Lower leg skin (tissue), 3 donors: ENCODE measurements at regions not wholly inside any gene's neighbourhood (a gene's known extent, or its start where the extent isn't known, plus 50 kb on each side); places are given as distances from the start of the nearest gene placed in this dataset.

Experiments used
- POLR2A ChIP-seq, 2 donors: fragments of 450-650 bp; IDR thresholded peaks; one replicate each; pipeline ENCODE4 v1.6.1; 2016 to 2017; ENCODE audit warnings: antibody characterized with exemption in 2 of 2, mild to moderate bottlenecking in 1 of 2, moderate library complexity in 1 of 2
- TF ChIP-seq, protein P1 (sequence below), 3 donors: fragments of 450-650 bp; IDR thresholded peaks; one replicate each; pipeline ENCODE4 v1.5.1; 2016; ENCODE audit warnings: antibody characterized with exemption in 3 of 3, mild to moderate bottlenecking in 3 of 3, moderate library complexity in 2 of 3

DNA sequence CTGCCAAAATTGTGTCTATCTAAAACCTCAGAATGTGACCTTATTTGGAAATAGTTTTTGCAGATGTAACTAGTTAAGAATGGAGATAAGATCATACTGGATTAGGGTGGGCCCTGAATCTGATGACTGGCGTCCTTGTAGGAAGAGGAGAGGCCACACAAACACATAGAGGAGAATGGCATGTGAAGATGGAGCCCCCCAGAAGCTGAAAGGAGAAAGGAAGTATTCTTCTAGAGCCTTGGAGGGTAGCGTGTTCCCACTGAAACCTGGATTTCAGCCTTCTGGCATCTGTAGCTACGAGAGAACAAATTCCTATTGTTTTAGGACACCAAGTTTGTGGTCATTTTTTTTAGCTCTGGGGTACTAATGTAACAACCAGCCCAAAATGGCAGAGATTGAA lies 423.0 kb upstream of the TPM1 start:
- TF ChIP-seq, protein P1, sequence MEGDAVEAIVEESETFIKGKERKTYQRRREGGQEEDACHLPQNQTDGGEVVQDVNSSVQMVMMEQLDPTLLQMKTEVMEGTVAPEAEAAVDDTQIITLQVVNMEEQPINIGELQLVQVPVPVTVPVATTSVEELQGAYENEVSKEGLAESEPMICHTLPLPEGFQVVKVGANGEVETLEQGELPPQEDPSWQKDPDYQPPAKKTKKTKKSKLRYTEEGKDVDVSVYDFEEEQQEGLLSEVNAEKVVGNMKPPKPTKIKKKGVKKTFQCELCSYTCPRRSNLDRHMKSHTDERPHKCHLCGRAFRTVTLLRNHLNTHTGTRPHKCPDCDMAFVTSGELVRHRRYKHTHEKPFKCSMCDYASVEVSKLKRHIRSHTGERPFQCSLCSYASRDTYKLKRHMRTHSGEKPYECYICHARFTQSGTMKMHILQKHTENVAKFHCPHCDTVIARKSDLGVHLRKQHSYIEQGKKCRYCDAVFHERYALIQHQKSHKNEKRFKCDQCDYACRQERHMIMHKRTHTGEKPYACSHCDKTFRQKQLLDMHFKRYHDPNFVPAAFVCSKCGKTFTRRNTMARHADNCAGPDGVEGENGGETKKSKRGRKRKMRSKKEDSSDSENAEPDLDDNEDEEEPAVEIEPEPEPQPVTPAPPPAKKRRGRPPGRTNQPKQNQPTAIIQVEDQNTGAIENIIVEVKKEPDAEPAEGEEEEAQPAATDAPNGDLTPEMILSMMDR (IDR thresholded peaks at IDR 0.05) = no peak
- no peak for TF ChIP-seq POLR2A (IDR thresholded peaks at IDR 0.05)
